Right renal cortex interstitium (tissue), 3 donors: ENCODE measurements at regions not wholly inside any gene's neighbourhood (a gene's known extent, or its start where the extent isn't known, plus 50 kb on each side); places are given as distances from the start of the nearest gene placed in this dataset.

ENCODE experiments used
- DNase-seq, 3 donors: peaks; one replicate each; pipeline ENCODE4 v3.0.0-alpha.2; 2013; ENCODE audit warnings: low read depth in 3 of 3, low spot score in 2 of 3

DNA sequence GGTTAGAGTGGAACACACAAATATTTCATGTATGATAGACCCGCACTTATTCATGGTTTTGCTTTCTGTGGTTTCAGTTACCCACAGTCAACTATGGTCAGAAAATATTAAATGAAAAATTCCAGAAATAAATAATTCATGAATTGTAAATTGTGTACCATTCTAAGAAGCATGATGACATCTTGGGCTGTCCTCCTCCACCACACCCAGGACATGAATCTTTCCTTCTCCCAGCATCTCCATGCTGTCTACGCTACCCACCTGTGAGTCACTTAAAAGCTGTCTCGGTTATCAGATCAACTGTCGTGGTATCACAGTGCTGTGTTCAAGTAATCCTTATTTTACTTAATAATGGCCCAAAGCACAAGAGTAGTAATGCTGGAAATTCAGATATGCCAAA lies 419.6 kb upstream of the NRP1 start:
- no peak for DNase-seq

DNA sequence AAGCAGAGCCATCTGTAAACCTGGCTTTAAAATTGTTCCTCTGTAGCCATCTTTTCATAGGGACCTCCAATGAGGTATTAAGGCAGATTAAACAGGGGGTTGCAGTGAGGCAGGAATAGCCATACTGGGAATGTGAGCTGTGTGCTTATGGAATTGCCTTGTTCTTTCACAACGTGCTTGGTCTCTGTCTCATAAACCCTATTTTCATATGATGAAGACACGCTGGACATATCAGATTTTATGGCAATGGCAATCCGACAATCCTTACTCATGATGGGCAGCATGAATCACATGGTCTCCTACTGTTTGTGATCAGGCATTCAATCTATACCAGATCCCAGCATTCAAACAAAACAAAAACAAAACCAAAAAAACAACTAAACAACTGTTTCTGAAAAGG lies 418.9 kb upstream of the NRP1 start:
- DNase-seq: no peak

GRCh38 chr10:33749790-33750189 lies 415.3 kb upstream of the NRP1 start:
- no peak for DNase-seq

- DNase-seq: no peak
These were observed 414.7 kb upstream of the NRP1 start for GRCh38 chr10:33749067-33749735.

- no peak for DNase-seq
These were observed 412.4 kb upstream of the NRP1 start for GRCh38 chr10:33746836-33747268.

- no peak for DNase-seq
These were observed 411.7 kb upstream of the NRP1 start for GRCh38 chr10:33746186-33746585.

- DNase-seq: no peak
These were observed 409.0 kb upstream of the NRP1 start for GRCh38 chr10:33743429-33743857.

DNA sequence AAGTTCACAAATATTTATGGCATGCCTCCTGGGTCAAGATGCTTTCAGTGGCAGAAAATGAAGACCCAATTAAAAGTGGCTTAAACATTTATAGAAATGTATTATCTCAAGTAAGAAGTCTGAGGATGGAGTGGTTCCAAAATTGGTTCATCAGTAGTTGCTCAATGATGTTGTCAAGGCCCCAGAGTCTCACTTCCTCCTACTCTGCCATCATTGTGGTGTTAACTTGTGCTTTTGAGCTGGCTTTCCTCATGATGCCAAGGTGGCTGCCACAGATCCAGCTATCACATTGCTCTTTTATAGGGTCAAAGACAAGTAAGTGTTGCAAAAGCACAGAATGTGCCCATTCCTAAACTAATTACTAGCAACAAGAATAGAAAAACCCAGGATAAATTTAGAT lies 404.6 kb upstream of the NRP1 start:
- no peak for DNase-seq

- DNase-seq: no peak
These were observed 401.0 kb upstream of the NRP1 start for GRCh38 chr10:33735464-33735923.

- DNase-seq: no peak
These were observed 400.1 kb upstream of the NRP1 start for GRCh38 chr10:33734393-33735155.

- DNase-seq: no peak
These were observed 398.6 kb upstream of the NRP1 start for GRCh38 chr10:33733058-33733457.

DNA sequence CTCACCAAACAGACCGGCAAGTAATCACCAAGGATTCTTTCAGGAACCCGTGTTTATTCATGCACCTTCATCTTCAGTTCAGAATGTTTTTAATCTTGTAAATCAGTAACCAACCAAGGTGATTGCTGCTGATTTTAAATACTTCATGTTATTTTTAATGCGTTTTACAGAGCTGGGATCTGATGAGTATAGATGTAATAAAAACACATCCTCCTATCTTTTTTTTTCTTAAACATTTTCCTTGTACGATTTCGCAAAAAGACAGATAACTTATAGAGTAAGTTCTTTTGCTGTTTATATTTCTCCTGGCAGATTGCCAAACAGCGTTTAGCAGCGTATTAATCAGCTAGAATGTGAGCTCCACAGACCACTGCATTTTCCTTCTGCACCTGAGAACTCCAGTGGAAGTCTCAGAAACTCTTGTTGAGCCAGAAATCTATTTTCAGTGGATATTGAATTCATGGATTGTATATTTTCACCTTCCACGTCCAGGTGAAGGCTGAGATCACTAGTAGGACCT lies 397.8 kb upstream of the NRP1 start:
- no peak for DNase-seq

DNA sequence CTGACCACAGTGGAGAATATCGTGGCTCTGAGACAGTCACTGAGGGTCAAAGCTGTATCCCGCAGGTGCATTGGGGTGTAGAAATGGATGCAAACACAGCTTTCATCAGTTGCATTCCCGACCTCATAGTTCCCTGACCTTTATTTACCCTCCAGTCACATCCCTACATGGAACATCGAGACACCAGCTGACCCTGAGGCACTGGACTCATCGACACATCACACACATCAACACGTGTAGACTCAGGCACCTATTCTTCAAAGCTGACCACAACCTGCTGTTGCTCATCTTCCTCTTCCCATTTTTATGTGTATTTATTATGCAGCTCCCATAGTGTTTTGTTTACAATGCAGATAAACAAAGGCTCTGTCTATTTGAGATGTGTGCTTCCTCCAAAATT lies 396.9 kb upstream of the NRP1 start:
- no peak for DNase-seq

DNA sequence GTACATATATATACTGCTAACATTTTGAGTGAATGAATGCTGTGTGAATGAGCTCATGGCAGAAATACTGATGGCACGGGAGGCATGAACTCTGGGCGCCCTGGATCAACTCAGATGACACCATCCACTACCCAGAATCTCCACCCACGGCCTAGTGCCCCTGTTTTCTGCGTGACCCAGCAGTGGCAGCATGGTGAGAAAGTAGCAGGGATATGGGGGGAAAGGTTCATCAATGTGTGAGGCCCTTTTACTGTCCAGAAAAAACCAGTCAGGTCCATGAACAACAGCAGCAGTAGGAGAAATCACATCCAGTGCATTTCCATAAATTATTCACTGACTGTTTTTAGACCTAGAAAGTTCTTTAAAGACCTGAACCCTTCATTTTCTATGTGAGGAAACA lies 391.0 kb upstream of the NRP1 start:
- DNase-seq: no peak

- no peak for DNase-seq
These were observed 388.7 kb upstream of the NRP1 start for GRCh38 chr10:33723181-33723580.

- no peak for DNase-seq
These were observed 387.6 kb upstream of the NRP1 start for GRCh38 chr10:33722067-33722466.

DNA sequence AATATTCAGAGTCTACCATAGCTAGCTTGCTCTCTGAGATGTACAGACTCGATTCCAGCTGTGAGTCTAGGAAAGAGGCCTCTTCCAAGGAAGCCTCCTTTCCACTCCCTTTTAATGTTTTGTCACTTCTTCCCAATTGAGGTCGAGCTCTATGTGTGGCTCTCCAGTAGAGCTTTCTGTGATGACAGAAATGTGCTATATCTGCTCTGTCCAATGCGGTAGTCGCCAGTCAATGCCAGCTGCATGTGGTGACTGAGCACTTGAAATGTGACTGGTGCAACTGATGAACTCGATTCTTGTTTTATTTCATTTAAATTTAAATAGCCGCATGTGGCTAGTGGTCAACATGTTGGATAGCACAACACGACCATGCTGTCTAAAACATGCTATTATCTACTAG lies 387.0 kb upstream of the NRP1 start:
- no peak for DNase-seq

DNA sequence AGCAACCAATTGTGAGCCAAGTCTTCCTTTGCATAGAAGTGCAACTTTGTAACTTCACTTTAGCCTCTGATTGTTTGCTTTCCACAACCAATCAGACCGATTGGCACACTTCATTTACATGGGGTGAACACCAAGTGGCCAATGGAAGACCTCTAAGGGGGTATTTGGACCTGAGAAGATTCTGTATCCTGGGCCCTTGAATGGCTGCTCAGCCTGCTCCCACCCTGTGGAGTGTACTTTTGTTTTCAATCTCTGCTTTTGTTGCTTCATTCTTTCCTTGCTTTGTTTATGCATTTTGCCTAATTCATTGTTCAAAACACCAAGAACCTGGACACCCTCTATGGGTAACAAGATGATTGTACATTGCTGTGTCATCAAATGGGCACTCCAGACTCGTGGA lies 385.7 kb upstream of the NRP1 start:
- DNase-seq: no peak

GRCh38 chr10:33719005-33719703 lies 384.7 kb upstream of the NRP1 start:
- no peak for DNase-seq

DNA sequence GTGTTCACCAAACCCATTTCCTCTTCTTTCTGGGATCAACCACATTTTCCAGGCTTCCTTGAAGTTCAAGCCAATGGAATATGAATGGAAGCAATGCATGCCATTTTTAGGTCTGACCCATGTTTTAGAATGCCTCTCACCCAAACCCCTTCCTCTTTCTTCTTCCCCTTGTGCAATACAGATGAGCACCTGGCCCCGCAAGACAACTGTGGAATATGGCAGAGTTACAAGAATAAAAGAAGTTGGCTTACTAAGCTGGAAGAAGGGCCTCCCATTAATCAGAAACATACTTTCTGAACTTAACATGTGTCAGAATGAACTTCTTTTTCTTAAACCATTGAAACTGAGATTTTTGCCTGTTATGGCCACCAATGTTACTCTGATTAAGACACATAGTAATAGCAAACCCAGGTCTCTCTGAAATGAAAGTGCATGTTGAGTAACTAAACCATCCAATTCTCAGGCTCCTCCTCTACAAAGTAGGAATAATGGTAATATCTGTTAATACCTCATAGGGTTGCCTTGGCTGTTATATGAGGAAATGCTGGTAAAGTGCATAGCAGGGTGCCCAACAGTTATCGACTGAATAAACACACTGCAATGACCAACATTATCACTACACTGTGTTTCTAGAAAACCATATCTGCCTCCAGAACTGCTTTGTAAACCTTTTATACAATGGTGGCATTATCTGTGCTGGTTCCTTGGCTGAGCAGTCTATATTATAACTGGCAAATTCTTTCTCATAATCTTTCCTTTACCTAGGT lies 382.2 kb upstream of the NRP1 start:
- DNase-seq: no peak
